ENCODE measurements at regions not wholly inside any gene's neighbourhood (a gene's known extent, or its start where the extent isn't known, plus 50 kb on each side); places are given as distances from the start of the nearest gene placed in this dataset.

- Histone ChIP-seq H3K27me3 (ENCODE audit: low read length) (no peaks in the 10 kb centered on the region), H3K4me2 (ENCODE audit: low read depth, low read length, poor library complexity, severe bottlenecking) (no peak overlapping the region), H3K79me2 (ENCODE audit: insufficient read depth, low read length) (no peaks in the 10 kb centered on the region), H3F3A (ENCODE audit: insufficient read depth) (no peaks in the 10 kb centered on the region), H3K4me3 (ENCODE audit: insufficient read depth, low read length, poor library complexity, severe bottlenecking) (no peak overlapping the region), H3K36me3 (ENCODE audit: low read length) (no peaks in the 10 kb centered on the region), H2AFZ (ENCODE audit: low read depth, low read length, severe bottlenecking) (no peak overlapping the region), H3K27ac (ENCODE audit: low read depth, low read length) (no peak overlapping the region), H3K9me3 (ENCODE audit: insufficient read depth, low read length) (no peaks in the 10 kb centered on the region), H3K9ac (ENCODE audit: low read length) (no peak overlapping the region), H4K20me1 (ENCODE audit: low read depth, low read length) (no peaks in the 10 kb centered on the region), H3K9me2 (replicated peaks; ENCODE audit: insufficient read depth, low read length) (no peaks in the 10 kb centered on the region)
- no peak for TF ChIP-seq CTCF (IDR thresholded peaks at IDR 0.05; ENCODE audit: insufficient read depth, low read length, poor library complexity, severe bottlenecking)
- no peak for TF ChIP-seq EZH2phosphoT487 (conservative IDR thresholded peaks at IDR 0.05; ENCODE audit: low read length)
Observed at GRCh38 chr2:58660046-58660445, 418.9 kb upstream of the FANCL start.

GRCh38 chr2:58655152-58655551 is 414.0 kb upstream of the FANCL start:
- no peaks in the 10 kb centered on the region for H3K9me2 ChIP-seq (replicated peaks; ENCODE audit: insufficient read depth, low read length)
- H3K4me3 ChIP-seq (ENCODE audit: insufficient read depth, low read length, poor library complexity, severe bottlenecking), result no peak overlapping the region
- no peak overlapping the region for H3K4me2 ChIP-seq (ENCODE audit: low read depth, low read length, poor library complexity, severe bottlenecking)
- no peaks in the 10 kb centered on the region for H4K20me1 ChIP-seq (ENCODE audit: low read depth, low read length)
- H3K9ac ChIP-seq (ENCODE audit: low read length), result no peak overlapping the region
- no peaks in the 10 kb centered on the region for H3K9me3 ChIP-seq (ENCODE audit: insufficient read depth, low read length)
- TF ChIP-seq EZH2phosphoT487 (conservative IDR thresholded peaks at IDR 0.05; ENCODE audit: low read length) (no peak), CTCF (IDR thresholded peaks at IDR 0.05; ENCODE audit: insufficient read depth, low read length, poor library complexity, severe bottlenecking) (no peak)
- no peak overlapping the region for H2AFZ ChIP-seq (ENCODE audit: low read depth, low read length, severe bottlenecking)
- H3K27ac ChIP-seq (ENCODE audit: low read depth, low read length), result no peak overlapping the region
- no peaks in the 10 kb centered on the region for H3F3A ChIP-seq (ENCODE audit: insufficient read depth)
- no peaks in the 10 kb centered on the region for H3K79me2 ChIP-seq (ENCODE audit: insufficient read depth, low read length)
- no peaks in the 10 kb centered on the region for H3K36me3 ChIP-seq (ENCODE audit: low read length)
- no peaks in the 10 kb centered on the region for H3K27me3 ChIP-seq (ENCODE audit: low read length)

- H3K27ac ChIP-seq (ENCODE audit: low read depth, low read length), result no peak overlapping the region
- no peak overlapping the region for H3K4me3 ChIP-seq (ENCODE audit: insufficient read depth, low read length, poor library complexity, severe bottlenecking)
- H4K20me1 ChIP-seq (ENCODE audit: low read depth, low read length), result no peaks in the 10 kb centered on the region
- H3K9me2 ChIP-seq (replicated peaks; ENCODE audit: insufficient read depth, low read length), result no peaks in the 10 kb centered on the region
- H3K79me2 ChIP-seq (ENCODE audit: insufficient read depth, low read length), result no peaks in the 10 kb centered on the region
- H3F3A ChIP-seq (ENCODE audit: insufficient read depth), result no peaks in the 10 kb centered on the region
- no peak for TF ChIP-seq CTCF (IDR thresholded peaks at IDR 0.05; ENCODE audit: insufficient read depth, low read length, poor library complexity, severe bottlenecking)
- TF ChIP-seq EZH2phosphoT487 (conservative IDR thresholded peaks at IDR 0.05; ENCODE audit: low read length), result no peak
- H3K27me3 ChIP-seq (ENCODE audit: low read length), result no peaks in the 10 kb centered on the region
- no peak overlapping the region for H3K9ac ChIP-seq (ENCODE audit: low read length)
- H2AFZ ChIP-seq (ENCODE audit: low read depth, low read length, severe bottlenecking), result no peak overlapping the region
- H3K9me3 ChIP-seq (ENCODE audit: insufficient read depth, low read length), result no peaks in the 10 kb centered on the region
- no peaks in the 10 kb centered on the region for H3K36me3 ChIP-seq (ENCODE audit: low read length)
- no peak overlapping the region for H3K4me2 ChIP-seq (ENCODE audit: low read depth, low read length, poor library complexity, severe bottlenecking)
Observed at GRCh38 chr2:58651930-58652329, 410.8 kb upstream of the FANCL start.

GRCh38 chr2:58650781-58651180 is 409.7 kb upstream of the FANCL start:
- Histone ChIP-seq H3K9me2 (replicated peaks; ENCODE audit: insufficient read depth, low read length) (no peaks in the 10 kb centered on the region), H3K79me2 (ENCODE audit: insufficient read depth, low read length) (no peaks in the 10 kb centered on the region), H4K20me1 (ENCODE audit: low read depth, low read length) (no peaks in the 10 kb centered on the region), H3K4me2 (ENCODE audit: low read depth, low read length, poor library complexity, severe bottlenecking) (no peak overlapping the region), H3K4me3 (ENCODE audit: insufficient read depth, low read length, poor library complexity, severe bottlenecking) (no peak overlapping the region), H3K36me3 (ENCODE audit: low read length) (no peaks in the 10 kb centered on the region), H3K27me3 (ENCODE audit: low read length) (no peaks in the 10 kb centered on the region), H3F3A (ENCODE audit: insufficient read depth) (no peaks in the 10 kb centered on the region), H3K9ac (ENCODE audit: low read length) (no peak overlapping the region), H3K27ac (ENCODE audit: low read depth, low read length) (no peak overlapping the region), H3K9me3 (ENCODE audit: insufficient read depth, low read length) (no peaks in the 10 kb centered on the region), H2AFZ (ENCODE audit: low read depth, low read length, severe bottlenecking) (no peak overlapping the region)
- TF ChIP-seq CTCF (IDR thresholded peaks at IDR 0.05; ENCODE audit: insufficient read depth, low read length, poor library complexity, severe bottlenecking), result no peak
- no peak for TF ChIP-seq EZH2phosphoT487 (conservative IDR thresholded peaks at IDR 0.05; ENCODE audit: low read length)
